HG03378 (cell line): ENCODE measurements at regions not wholly inside any gene's neighbourhood (a gene's known extent, or its start where the extent isn't known, plus 50 kb on each side); places are given as distances from the start of the nearest gene placed in this dataset.
"Not testable (repeated sequence)": the region's sequence is repeated elsewhere in the genome, so short reads cannot be mapped to it uniquely, and the experiment has no call there.

Experiments
- ATAC-seq: cut with Tn5 transposase; IDR thresholded peaks from one replicate; pipeline ENCODE4 v1.9.1; 2021; ENCODE audit warnings: mild to moderate bottlenecking, moderate library complexity; ENCODE audit not compliant: unreplicated experiment

GRCh38 chr19:28155265-28155664 lies 1057.7 kb downstream of the UQCRFS1 start:
- no peak for ATAC-seq

- ATAC-seq: no peak
Measured at GRCh38 chr19:28154077-28154476, 1058.9 kb downstream of the UQCRFS1 start.

- ATAC-seq: no peak
Measured at GRCh38 chr19:28153123-28153522, 1059.8 kb downstream of the UQCRFS1 start.

- no peak for ATAC-seq
Measured at GRCh38 chr19:28152195-28152594, 1060.8 kb downstream of the UQCRFS1 start.

GRCh38 chr19:28150129-28150528 lies 1062.8 kb downstream of the UQCRFS1 start:
- no peak for ATAC-seq

- ATAC-seq: no peak
Measured at GRCh38 chr19:28148554-28148953, 1064.4 kb downstream of the UQCRFS1 start.

- no peak for ATAC-seq
Measured at GRCh38 chr19:28142258-28142657, 1070.7 kb downstream of the UQCRFS1 start.

- ATAC-seq: no peak
Measured at GRCh38 chr19:28140201-28140600, 1072.8 kb downstream of the UQCRFS1 start.

- ATAC-seq: no peak
Measured at GRCh38 chr19:28137772-28138171, 1075.2 kb downstream of the UQCRFS1 start.

- ATAC-seq: no peak
Measured at GRCh38 chr19:28136796-28137195, 1076.2 kb downstream of the UQCRFS1 start.

- ATAC-seq: no peak
Measured at GRCh38 chr19:28135825-28136224, 1077.1 kb downstream of the UQCRFS1 start.

GRCh38 chr19:28134311-28134710 lies 1078.6 kb downstream of the UQCRFS1 start:
- ATAC-seq: no peak

- not testable (repeated sequence) for ATAC-seq
Measured at GRCh38 chr19:28130881-28131280, 1082.1 kb downstream of the UQCRFS1 start.

- ATAC-seq: no peak
Measured at GRCh38 chr19:28130066-28130511, 1082.9 kb downstream of the UQCRFS1 start.

- ATAC-seq: no peak
Measured at GRCh38 chr19:28128341-28128740, 1084.6 kb downstream of the UQCRFS1 start.

- ATAC-seq: no peak
Measured at GRCh38 chr19:28126135-28126898, 1086.6 kb downstream of the UQCRFS1 start.

- ATAC-seq: no peak
Measured at GRCh38 chr19:28122734-28123133, 1090.2 kb downstream of the UQCRFS1 start.

- no peak for ATAC-seq
Measured at GRCh38 chr19:28118235-28118634, 1094.7 kb downstream of the UQCRFS1 start.

- no peak for ATAC-seq
Measured at GRCh38 chr19:28117143-28117542, 1095.8 kb downstream of the UQCRFS1 start.

- not testable (repeated sequence) for ATAC-seq
Measured at GRCh38 chr19:28116379-28116778, 1096.6 kb downstream of the UQCRFS1 start.

GRCh38 chr19:28103921-28104320 lies 1109.0 kb downstream of the UQCRFS1 start:
- ATAC-seq: no peak

GRCh38 chr19:28084659-28085157 lies 1128.2 kb downstream of the UQCRFS1 start:
- not testable (repeated sequence) for ATAC-seq

GRCh38 chr19:28076628-28077027 lies 1136.3 kb downstream of the UQCRFS1 start:
- no peak for ATAC-seq
